ENCODE measurements at regions not wholly inside any gene's neighbourhood (a gene's known extent, or its start where the extent isn't known, plus 50 kb on each side); places are given as distances from the start of the nearest gene placed in this dataset.

DNA sequence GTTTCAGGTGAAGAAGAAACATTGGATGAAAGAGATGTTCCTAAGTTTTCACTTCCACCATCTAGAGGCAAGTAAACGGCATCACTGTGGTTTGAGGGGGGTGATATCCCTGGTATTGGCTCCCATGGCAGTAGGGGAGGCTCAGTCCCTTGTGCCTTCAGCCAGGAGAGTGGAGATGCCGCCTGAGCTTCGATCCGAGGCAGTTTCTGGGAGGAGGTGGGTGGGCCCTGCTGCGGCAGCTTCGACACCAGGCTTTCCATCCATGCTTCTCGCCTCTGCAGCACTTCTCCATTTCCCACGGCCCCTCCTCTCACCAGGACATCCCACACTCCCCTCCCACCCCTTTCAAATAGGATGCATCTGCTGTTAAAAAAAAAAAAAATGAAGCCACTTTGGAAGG, 258.3 kb downstream of the GADD45G start:
- TF ChIP-seq EZH2 (IDR thresholded peaks at IDR 0.05; ENCODE audit: low read length): no peak
- TF ChIP-seq, protein P1, sequence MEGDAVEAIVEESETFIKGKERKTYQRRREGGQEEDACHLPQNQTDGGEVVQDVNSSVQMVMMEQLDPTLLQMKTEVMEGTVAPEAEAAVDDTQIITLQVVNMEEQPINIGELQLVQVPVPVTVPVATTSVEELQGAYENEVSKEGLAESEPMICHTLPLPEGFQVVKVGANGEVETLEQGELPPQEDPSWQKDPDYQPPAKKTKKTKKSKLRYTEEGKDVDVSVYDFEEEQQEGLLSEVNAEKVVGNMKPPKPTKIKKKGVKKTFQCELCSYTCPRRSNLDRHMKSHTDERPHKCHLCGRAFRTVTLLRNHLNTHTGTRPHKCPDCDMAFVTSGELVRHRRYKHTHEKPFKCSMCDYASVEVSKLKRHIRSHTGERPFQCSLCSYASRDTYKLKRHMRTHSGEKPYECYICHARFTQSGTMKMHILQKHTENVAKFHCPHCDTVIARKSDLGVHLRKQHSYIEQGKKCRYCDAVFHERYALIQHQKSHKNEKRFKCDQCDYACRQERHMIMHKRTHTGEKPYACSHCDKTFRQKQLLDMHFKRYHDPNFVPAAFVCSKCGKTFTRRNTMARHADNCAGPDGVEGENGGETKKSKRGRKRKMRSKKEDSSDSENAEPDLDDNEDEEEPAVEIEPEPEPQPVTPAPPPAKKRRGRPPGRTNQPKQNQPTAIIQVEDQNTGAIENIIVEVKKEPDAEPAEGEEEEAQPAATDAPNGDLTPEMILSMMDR (optimal IDR thresholded peaks at IDR 0.05 in 1 of 3, IDR thresholded peaks at IDR 0.05 in 1 of 3, conservative IDR thresholded peaks at IDR 0.05 in 1 of 3; ENCODE audit: extremely low read depth in 1 of 3, insufficient read depth in 2 of 3, low read length in 3 of 3): no peak

Data from keratinocyte (primary cell).